CD14-positive monocyte (primary cell): ENCODE measurements at regions not wholly inside any gene's neighbourhood (a gene's known extent, or its start where the extent isn't known, plus 50 kb on each side); places are given as distances from the start of the nearest gene placed in this dataset.

Source experiments
- DNase-seq, 3 donors: peaks; one replicate each; pipeline ENCODE4 v3.0.0-alpha.2; 2011 to 2022
- H2AFZ ChIP-seq: 2 replicates; pipeline ENCODE4 v1.6.0; 2012; ENCODE audit warnings: mild to moderate bottlenecking, low read depth, low read length, inconsistent platforms; ENCODE audit not compliant: insufficient read depth, poor library complexity, severe bottlenecking
- H3K27ac ChIP-seq, 2 donors: 1 replicate in 1 of 2; 2 replicates in 1 of 2; pipeline ENCODE4 v1.5.1; 2012 to 2013; ENCODE audit warnings: low read length in 2 of 2, control low read depth in 1 of 2, inconsistent platforms in 1 of 2, low read depth in 1 of 2, mild to moderate bottlenecking in 1 of 2
- H3K27me3 ChIP-seq, 2 donors: one replicate each; pipeline versions ENCODE4 v1.6.0 to v1.6.1; 2011 to 2013; ENCODE audit warnings: low read length in 2 of 2; ENCODE audit not compliant: control insufficient read depth in 2 of 2, insufficient read depth in 2 of 2
- H3K36me3 ChIP-seq, 2 donors: replicated peaks in 1 of 2; 1 replicate in 1 of 2; 2 replicates in 1 of 2; pipeline versions ENCODE4 v1.5.1 to v1.6.1; 2012 to 2013; ENCODE audit warnings: low read length in 2 of 2, control low read depth in 1 of 2, inconsistent platforms in 1 of 2, mild to moderate bottlenecking in 1 of 2; ENCODE audit not compliant: insufficient read depth in 2 of 2, control insufficient read depth in 1 of 2
- H3K4me1 ChIP-seq, 2 donors: 1 replicate in 1 of 2; 2 replicates in 1 of 2; pipeline versions ENCODE4 v1.5.1 to v1.6.1; 2012 to 2013; ENCODE audit warnings: low read length in 2 of 2, control low read depth in 1 of 2, inconsistent platforms in 1 of 2, mild to moderate bottlenecking in 1 of 2, moderate library complexity in 1 of 2; ENCODE audit not compliant: insufficient read depth in 2 of 2, control insufficient read depth in 1 of 2
- H3K4me2 ChIP-seq: replicated peaks from 2 replicates; pipeline ENCODE3; 2012; ENCODE audit warnings: low read length, moderate library complexity, mild to moderate bottlenecking; ENCODE audit not compliant: poor library complexity, severe bottlenecking; ENCODE audit errors: extremely low read depth
- H3K4me3 ChIP-seq, 3 experiments: fragments of 200-600 bp in 1 of 3; sonication (generic) in 1 of 3; replicated peaks in 1 of 3; 1 replicate in 2 of 3; 2 replicates in 1 of 3; pipeline ENCODE4 v1.5.1; 2011 to 2013; ENCODE audit warnings: low read length in 3 of 3, mild to moderate bottlenecking in 3 of 3, control low read depth in 2 of 3, low read depth in 2 of 3, inconsistent platforms in 1 of 3, moderate library complexity in 1 of 3
- H3K79me2 ChIP-seq: 2 replicates; pipeline ENCODE4 v1.6.0; 2012; ENCODE audit warnings: mild to moderate bottlenecking, control low read depth, inconsistent platforms, low read length, moderate library complexity; ENCODE audit not compliant: insufficient read depth
- H3K9ac ChIP-seq: 2 replicates; pipeline ENCODE4 v1.6.0; 2017; ENCODE audit warnings: low read length, mild to moderate bottlenecking; ENCODE audit not compliant: insufficient read depth, poor library complexity, severe bottlenecking
- H3K9me3 ChIP-seq, 2 donors: replicated peaks in 1 of 2; 1 replicate in 1 of 2; 2 replicates in 1 of 2; pipeline versions ENCODE4 v1.5.1 to v1.6.1; 2012 to 2013; ENCODE audit warnings: low read length in 2 of 2, control low read depth in 1 of 2; ENCODE audit not compliant: control insufficient read depth in 1 of 2, insufficient read depth in 1 of 2
- H4K20me1 ChIP-seq: 2 replicates; pipeline ENCODE4 v1.6.0; 2012; ENCODE audit warnings: mild to moderate bottlenecking, low read length, control low read depth, moderate library complexity; ENCODE audit not compliant: insufficient read depth
- H3K27ac Mint-ChIP-seq, 7 donors: one replicate each; pipeline ENCODE4 v1.8.0; 2020; ENCODE audit warnings: mild to moderate bottlenecking in 7 of 7, mixed read lengths in 7 of 7, moderate library complexity in 6 of 7, inconsistent platforms in 2 of 7
- H3K27me3 Mint-ChIP-seq, 3 donors: one replicate each; pipeline ENCODE4 v1.8.0; 2021 to 2022; ENCODE audit warnings: low read depth in 3 of 3, mild to moderate bottlenecking in 3 of 3, mixed read lengths in 3 of 3, moderate library complexity in 3 of 3, inconsistent platforms in 1 of 3
- H3K36me3 Mint-ChIP-seq, 2 donors: one replicate each; pipeline ENCODE4 v1.8.0; 2020; ENCODE audit warnings: mixed read lengths in 2 of 2, inconsistent platforms in 1 of 2, mild to moderate bottlenecking in 1 of 2
- H3K4me1 Mint-ChIP-seq: one replicate; pipeline ENCODE4 v1.8.0; 2020; ENCODE audit warnings: mild to moderate bottlenecking, mixed read lengths
- H3K4me3 Mint-ChIP-seq, 2 donors: one replicate each; pipeline ENCODE4 v1.8.0; 2020; ENCODE audit warnings: mild to moderate bottlenecking in 2 of 2, mixed read lengths in 2 of 2, moderate library complexity in 1 of 2
- H3K9me3 Mint-ChIP-seq, 7 donors: one replicate each; pipeline ENCODE4 v1.8.0; 2020 to 2022; ENCODE audit warnings: mixed read lengths in 7 of 7, mild to moderate bottlenecking in 6 of 7, moderate library complexity in 6 of 7, inconsistent platforms in 2 of 7
- WGBS: methylation state at CpG from one replicate; pipeline ENCODE4 v1.1.5; 2013; ENCODE audit warnings: missing lambda C conversion rate; ENCODE audit not compliant: insufficient coverage; 5-methylcytosine and 5-hydroxymethylcytosine counted together
- intact Hi-C, 2 donors: fragments of 100-400 bp; cut with micrococcal nuclease; formaldehyde crosslinking; loops; one replicate each; pipeline versions ENCODE4 v1.15.0 to v1.15.1; 2023
- TF ChIP-seq, protein P1 (sequence below): fragments of 200-600 bp; IDR thresholded peaks from one replicate; pipeline ENCODE4 v1.8.0; 2022; ENCODE audit warnings: antibody characterized with exemption, mild to moderate bottlenecking

DNA sequence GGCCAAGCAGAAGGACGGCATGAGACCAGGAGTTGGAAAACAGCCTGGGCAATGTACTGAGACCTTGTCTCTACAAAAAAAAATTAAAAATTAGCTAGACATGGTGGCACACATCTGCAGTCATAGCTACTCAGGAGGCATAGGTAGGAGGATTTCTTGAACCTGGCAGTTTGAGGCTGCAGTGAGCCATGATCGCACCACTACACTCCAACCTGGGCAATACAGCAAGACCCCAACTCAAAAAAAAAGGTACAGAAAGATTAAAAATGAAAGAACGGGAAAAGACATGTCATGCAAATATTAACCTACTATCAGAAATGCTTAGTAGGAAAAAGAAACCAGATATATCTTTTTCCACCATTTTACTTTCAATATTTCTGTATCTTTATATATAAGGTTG is 99.6 kb upstream of the ATP11B start:
- intact Hi-C loops = no loop called here
- TF ChIP-seq, protein P1, sequence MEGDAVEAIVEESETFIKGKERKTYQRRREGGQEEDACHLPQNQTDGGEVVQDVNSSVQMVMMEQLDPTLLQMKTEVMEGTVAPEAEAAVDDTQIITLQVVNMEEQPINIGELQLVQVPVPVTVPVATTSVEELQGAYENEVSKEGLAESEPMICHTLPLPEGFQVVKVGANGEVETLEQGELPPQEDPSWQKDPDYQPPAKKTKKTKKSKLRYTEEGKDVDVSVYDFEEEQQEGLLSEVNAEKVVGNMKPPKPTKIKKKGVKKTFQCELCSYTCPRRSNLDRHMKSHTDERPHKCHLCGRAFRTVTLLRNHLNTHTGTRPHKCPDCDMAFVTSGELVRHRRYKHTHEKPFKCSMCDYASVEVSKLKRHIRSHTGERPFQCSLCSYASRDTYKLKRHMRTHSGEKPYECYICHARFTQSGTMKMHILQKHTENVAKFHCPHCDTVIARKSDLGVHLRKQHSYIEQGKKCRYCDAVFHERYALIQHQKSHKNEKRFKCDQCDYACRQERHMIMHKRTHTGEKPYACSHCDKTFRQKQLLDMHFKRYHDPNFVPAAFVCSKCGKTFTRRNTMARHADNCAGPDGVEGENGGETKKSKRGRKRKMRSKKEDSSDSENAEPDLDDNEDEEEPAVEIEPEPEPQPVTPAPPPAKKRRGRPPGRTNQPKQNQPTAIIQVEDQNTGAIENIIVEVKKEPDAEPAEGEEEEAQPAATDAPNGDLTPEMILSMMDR = no peak
- Mint-ChIP-seq H3K27ac (no peak overlapping the region), H3K4me1 (peaks cover 18% of the 10 kb centered on the region), H3K36me3 (no peaks in the 10 kb centered on the region), H3K27me3 (peaks cover 0 to 3% (median 3%) of the 10 kb centered on the region in 3 donors), H3K9me3 (no peaks in the 10 kb centered on the region), H3K4me3 (no peak overlapping the region)
- H3K4me1 ChIP-seq = peaks cover 11 to 14% of the 10 kb centered on the region in 2 donors
- H3K36me3 ChIP-seq = no peaks in the 10 kb centered on the region
- no peak overlapping the region for H3K4me2 ChIP-seq
- no peak overlapping the region for H3K4me3 ChIP-seq
- no peaks in the 10 kb centered on the region for H3K27me3 ChIP-seq
- no peak overlapping the region for H3K27ac ChIP-seq
- H4K20me1 ChIP-seq = no peaks in the 10 kb centered on the region
- no peak overlapping the region for H3K9ac ChIP-seq
- WGBS = no CpG with 5 or more reads among the region's 3 CpGs
- H3K9me3 ChIP-seq = no peaks in the 10 kb centered on the region
- no peaks in the 10 kb centered on the region for H3K79me2 ChIP-seq
- DNase-seq = no peak
- no peak overlapping the region for H2AFZ ChIP-seq

DNA sequence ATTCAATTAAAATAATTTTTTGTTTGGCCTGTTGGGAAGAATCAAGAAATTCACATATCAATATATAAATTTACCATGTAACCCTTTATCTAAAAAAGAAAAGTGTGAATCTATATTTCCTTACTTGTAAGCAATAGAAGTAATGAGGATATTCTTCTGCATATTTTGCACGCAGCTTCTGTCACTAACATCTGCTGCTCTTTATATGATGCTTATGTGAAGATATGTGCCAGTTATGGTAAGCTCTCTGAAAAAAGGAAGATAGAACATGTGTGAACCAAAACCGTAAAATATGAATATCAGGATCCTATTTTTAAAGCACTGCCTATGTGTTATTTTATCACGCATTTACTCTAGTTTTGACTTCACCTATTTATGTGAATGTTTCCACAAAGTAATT is 96.4 kb upstream of the ATP11B start:
- Histone ChIP-seq H3K4me3 (no peak overlapping the region), H3K27ac (no peak overlapping the region), H2AFZ (no peak overlapping the region), H4K20me1 (no peaks in the 10 kb centered on the region), H3K27me3 (no peaks in the 10 kb centered on the region), H3K36me3 (no peaks in the 10 kb centered on the region), H3K4me2 (no peak overlapping the region), H3K79me2 (no peaks in the 10 kb centered on the region), H3K9me3 (no peaks in the 10 kb centered on the region), H3K9ac (no peak overlapping the region), H3K4me1 (peaks cover 10 to 13% of the 10 kb centered on the region in 2 donors)
- Mint-ChIP-seq H3K27me3 (peaks cover 0 to 4% (median 2%) of the 10 kb centered on the region in 3 donors), H3K4me1 (peaks cover 18% of the 10 kb centered on the region), H3K36me3 (no peaks in the 10 kb centered on the region), H3K27ac (no peak overlapping the region), H3K4me3 (no peak overlapping the region), H3K9me3 (no peaks in the 10 kb centered on the region)
- WGBS = no CpG with 5 or more reads among the region's 3 CpGs
- no peak for DNase-seq
- intact Hi-C loops = no loop called here
- TF ChIP-seq, protein P1 = no peak
